Tibial nerve (tissue), 3 donors: ENCODE measurements at regions not wholly inside any gene's neighbourhood (a gene's known extent, or its start where the extent isn't known, plus 50 kb on each side); places are given as distances from the start of the nearest gene placed in this dataset.

Source experiments
- CTCF ChIP-seq, 5 experiments: fragments of 200-600 bp in 3 of 5; fragments of 450-650 bp in 2 of 5; sonication (generic) in 3 of 5; IDR thresholded peaks; one replicate each; pipeline ENCODE4 v1.5.1; 2016 to 2019; ENCODE audit warnings: antibody characterized with exemption in 5 of 5, mild to moderate bottlenecking in 3 of 5, moderate library complexity in 2 of 5
- POLR2A ChIP-seq, 2 donors: fragments of 450-650 bp; IDR thresholded peaks; one replicate each; pipeline ENCODE4 v1.6.1; 2017; ENCODE audit warnings: antibody characterized with exemption in 2 of 2, mild to moderate bottlenecking in 2 of 2, moderate library complexity in 2 of 2

GRCh38 chr3:118485693-118486092, 549.0 kb downstream of the IGSF11 start:
- no peak for TF ChIP-seq POLR2A (IDR thresholded peaks at IDR 0.05)
- TF ChIP-seq CTCF (IDR thresholded peaks at IDR 0.05): no peak
